Fibroblast of the conjunctiva (primary cell): ENCODE measurements at regions not wholly inside any gene's neighbourhood (a gene's known extent, or its start where the extent isn't known, plus 50 kb on each side); places are given as distances from the start of the nearest gene placed in this dataset.

Experiments used
- DNase-seq: peaks from one replicate; pipeline ENCODE4 v3.0.0-alpha.2; 2010; ENCODE audit warnings: low read depth

- no peak for DNase-seq
Observed at GRCh38 chr6:120083186-120083585, 733.6 kb upstream of the MAN1A1 start.

DNA sequence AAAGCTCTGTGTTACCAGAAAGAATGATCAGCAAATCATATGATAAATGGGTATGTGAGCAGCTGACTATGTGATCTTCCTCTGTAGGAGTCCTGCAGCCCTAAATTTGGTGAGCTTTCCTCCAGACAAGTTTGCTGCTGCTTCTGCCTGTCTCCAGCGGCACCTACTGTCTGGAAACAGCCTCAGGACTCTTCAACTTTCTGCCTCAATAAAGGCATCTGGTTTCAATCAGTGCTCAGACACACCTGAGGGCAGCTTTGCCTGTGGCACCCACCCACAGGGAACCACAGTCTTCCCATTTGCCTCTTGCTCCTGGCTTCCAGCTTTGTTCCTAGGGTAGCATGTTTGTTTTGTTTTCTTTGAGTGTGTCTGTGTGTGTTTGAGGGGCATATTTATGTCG lies 727.9 kb upstream of the MAN1A1 start:
- DNase-seq, result peak; percentile 2

DNA sequence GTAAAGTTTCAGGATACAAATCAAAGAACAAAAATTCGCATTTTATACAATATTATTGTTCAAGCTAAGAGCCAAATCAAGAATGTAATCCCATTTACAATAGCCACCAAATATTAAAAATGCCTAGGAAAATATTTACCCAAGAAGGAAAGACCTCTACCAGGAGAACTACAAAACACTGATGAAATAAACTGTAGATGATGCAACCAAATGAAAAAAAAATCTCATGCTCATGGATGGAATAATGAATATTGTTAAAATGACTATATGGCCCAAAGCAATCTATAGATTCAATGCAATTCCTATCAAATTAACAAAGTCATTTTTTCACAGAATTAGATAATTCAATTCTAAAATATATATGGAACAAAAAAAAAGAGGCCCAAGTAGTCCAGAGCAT lies 708.8 kb upstream of the MAN1A1 start:
- no peak for DNase-seq

DNA sequence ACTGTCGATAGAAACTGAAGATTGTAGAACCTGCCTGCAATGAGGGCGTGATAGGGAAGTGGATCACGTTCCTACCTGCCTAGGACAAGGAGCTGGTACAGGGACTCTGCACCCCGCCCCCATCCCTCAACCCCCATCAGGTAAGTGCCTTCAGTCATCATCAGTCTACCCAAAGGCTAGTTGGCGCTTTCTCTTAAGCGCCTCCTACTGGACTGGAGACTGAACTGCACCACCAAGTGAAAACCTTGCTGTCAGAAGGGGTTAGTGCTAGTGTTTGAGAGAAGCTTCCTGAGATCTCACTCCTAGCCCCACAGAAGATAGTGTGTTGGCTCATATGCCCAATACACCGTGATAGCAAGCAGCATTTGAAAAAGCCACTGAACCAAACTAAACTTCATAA lies 706.5 kb upstream of the MAN1A1 start:
- no peak for DNase-seq

GRCh38 chr6:120055071-120055470 lies 705.5 kb upstream of the MAN1A1 start:
- no peak for DNase-seq

GRCh38 chr6:120039664-120040063 lies 690.1 kb upstream of the MAN1A1 start:
- no peak for DNase-seq

GRCh38 chr6:120031837-120032236 lies 682.3 kb upstream of the MAN1A1 start:
- no peak for DNase-seq

GRCh38 chr6:120026791-120027190 lies 677.2 kb upstream of the MAN1A1 start:
- DNase-seq, result no peak

DNA sequence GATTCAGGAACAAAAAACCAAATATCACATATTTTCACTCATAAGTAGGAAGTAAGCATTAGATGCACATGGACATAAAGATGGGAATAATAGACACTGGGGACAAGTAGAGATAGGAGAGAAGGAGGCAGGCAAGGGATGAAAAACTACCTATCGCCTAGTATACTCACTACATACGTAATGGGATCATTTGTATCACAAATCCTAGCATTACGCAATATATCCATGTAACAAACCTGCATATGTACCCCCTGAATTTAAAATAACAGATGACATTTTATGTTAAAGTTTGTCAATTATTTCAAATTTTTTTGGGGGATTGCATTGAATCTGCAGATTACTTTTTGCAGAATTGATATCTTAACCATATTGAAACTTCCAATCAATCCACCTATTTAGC lies 660.5 kb upstream of the MAN1A1 start:
- no peak for DNase-seq

DNA sequence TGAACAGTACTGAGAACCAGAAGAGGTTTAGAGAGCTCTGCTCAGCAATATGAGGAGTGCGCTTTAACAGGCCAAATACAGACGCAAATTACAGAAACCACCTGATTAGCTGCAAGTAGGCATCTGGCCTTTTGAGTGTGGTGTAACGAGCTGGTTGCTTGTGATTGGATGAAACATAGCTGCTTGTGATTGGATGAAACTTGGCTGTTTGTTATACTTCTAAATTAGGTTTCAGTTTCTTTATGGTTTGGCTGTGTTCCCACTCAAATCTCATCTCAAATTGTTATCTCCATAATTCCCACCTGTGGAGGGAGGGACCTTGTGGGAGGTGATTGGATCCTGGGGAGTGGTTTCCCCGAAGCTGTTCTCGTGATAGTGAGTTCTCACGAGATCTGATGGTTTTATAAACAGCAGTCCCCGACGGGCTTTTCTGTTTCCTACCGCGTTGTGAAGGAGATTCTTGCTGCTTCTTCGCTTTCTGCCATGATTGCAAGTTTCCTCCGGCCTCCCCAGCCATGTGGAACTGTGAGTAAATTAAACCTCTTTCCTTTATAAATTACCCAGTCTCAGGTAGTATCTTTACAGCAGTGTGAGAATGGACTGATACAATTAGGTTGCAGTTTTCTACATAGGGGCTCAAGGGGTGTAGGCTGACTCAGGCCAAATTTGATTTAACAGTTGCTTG lies 655.9 kb upstream of the MAN1A1 start:
- no peak for DNase-seq

DNA sequence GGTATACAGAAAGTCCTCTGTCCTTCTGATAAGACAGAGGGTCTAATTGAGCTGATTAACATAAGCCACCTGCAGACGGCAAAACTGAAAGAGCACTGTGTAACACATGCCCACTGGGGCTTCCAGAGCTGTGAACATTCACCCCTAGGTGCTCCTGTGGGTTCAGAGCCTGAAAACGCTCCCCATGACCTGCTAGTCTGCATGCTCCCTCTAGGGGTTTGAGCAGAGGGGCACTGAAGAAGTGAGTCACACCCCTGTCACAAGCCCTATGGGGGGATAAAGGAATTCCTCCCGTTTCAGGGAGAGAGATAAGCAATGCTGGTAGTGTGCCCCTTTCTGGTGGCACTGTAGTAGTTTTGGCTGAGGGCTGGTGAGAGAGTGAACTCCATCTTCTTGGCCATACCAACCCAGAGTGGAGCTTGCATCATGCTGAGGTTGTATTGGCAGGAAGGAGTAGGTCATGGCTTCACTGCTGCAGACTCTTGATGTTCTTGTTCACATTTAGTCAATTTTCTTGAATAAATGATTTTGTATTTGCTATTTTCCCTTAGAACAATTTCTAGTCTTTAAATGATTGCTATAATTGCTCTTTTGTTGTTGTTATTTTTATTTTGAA lies 637.5 kb upstream of the MAN1A1 start:
- DNase-seq, result no peak

DNA sequence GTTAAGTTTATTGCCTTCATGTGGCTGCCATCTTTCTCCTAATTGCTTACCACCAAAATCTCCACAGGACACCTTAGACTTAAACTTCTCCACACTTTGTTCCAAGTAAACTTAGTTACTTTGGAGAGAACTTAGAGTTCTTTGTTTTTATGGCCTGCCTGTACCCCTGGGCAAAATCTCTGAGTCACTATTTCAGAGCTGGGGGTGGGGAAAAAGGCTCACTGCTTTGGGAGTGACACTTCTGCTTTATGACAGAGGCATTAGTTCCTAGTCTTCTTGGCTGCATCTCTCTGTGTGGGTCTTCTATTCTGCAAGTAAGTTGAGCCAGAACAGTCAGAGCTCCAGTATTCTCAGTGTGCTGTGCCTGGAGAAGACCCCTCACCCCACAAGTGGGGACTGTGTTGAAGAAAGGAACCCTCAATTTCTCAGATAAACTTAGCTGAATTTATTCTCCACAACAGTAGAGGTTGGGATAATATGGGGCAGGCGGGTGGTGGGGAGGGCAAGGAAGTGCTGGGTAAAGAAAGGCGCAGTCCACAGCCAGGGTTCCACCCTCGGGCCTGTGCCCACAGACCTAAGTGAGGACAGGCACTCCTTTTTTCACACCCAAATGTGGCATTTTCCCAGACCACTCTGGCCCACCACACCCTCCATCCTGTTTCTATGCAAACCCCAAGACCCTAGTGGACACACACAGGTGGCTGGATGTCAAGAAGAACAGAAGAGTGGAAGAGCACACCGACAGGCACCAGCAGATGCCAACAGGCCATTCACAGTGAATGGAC lies 636.6 kb upstream of the MAN1A1 start:
- no peak for DNase-seq

DNA sequence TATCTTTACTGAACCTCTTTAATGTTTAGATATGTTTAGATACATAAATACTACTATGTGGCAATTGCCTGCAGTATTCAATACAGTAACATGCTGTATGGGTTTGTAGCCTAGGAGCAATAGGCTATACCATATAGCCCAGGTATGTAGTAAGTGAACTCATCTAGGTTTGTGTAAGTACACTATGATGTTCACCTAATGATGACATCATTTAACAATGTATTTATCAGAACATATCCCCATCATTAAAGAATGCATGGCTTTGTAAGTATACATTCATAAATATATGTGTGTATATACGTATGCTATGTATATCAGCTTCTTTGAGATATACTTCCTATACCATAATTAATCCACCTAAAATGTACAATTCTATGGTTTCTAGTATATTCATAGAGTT lies 631.2 kb upstream of the MAN1A1 start:
- no peak for DNase-seq

- no peak for DNase-seq
Observed at GRCh38 chr6:119979862-119980261, 630.3 kb upstream of the MAN1A1 start.

- peak; percentile 23 for DNase-seq
Observed at GRCh38 chr6:119978274-119978889, 628.8 kb upstream of the MAN1A1 start.

DNA sequence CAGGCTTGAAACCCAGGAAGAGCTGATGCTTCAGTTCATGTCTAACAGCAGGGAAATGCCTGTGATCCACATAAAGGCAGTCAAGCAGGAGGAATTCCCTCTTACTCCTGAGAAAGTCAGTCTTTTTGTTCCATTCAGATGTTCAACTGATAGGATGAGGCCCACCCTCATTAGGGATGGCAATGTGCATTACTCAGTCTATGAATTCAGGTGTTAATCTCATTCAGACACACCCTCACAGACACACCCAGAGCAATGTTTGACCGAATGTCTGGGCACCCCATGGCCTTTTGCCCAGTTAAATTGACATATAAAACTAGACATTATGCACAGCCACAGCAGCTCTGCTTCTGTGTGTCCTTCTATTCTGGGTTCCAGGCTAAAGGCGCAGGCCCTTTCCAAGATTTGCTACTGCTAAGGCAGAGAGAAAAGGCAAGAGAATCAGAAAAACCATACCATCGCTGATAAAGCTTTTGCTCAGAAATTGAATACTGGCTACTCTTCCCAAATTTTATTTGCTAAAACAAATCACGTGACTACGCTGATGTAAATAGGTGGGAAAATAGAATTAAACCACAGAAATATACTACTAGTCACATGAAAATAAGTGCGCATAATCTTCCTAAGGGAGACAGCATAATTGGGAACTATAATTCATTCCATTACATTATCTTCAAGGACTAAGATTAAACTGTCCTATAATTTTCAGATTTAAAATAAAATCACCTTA lies 625.0 kb upstream of the MAN1A1 start:
- DNase-seq, result no peak

DNA sequence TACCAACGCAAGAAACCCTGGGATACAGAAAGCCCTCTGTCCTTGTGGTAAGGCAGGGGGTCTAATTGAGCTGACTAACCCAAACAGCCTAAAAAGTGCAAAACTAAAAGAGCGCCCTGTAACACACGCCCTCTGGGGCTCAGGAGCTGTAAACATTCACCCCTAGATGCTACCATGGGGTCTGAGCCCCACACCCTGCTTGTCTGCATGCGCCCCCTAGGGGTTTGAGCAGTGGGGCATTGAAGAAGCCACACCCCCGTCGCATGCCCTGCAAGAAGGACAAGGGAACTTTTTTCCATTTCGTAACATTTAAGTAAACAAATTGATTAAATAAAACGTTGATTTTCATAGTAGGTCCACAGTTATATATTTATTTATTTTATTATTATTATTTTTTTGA lies 616.9 kb upstream of the MAN1A1 start:
- DNase-seq, result no peak

- no peak for DNase-seq
Observed at GRCh38 chr6:119965900-119966299, 616.3 kb upstream of the MAN1A1 start.

DNA sequence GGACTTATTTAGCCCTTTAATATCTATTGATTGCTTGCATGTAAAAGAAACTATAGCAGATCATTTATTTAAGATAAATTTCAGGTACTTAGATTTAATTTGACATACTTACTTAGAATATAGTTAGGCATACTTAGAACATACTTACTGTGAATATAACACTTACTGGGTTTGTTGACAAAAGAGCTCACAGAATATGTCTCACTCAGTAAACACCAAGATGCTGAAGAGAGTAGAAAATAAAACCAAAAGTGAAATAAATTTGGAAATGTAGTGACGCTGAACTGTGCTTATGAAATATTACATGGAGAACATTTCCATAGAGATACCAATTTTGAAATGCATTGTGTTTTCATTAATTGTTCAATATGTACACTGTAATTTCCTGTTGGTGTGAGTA lies 615.4 kb upstream of the MAN1A1 start:
- DNase-seq, result no peak

DNA sequence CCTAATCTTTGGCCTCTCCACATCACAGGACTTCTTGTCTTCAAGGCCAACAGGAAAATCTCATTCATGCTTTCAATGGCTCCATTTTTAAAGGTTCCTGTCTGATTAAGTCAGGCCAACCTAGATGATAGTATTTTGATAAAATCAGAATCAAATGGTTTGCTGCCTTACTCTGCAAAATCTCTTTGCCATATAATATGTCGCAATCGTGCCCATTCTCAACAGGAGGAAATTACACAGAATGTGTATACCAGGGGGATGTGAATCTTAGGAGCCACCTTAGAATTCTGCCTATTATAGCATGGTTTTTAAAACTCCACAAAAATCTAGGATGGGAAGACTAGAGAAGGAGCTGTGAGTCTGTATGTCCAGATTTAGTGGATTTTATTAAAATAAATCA lies 612.9 kb upstream of the MAN1A1 start:
- no peak for DNase-seq

GRCh38 chr6:119961450-119961849 lies 611.9 kb upstream of the MAN1A1 start:
- DNase-seq, result no peak

DNA sequence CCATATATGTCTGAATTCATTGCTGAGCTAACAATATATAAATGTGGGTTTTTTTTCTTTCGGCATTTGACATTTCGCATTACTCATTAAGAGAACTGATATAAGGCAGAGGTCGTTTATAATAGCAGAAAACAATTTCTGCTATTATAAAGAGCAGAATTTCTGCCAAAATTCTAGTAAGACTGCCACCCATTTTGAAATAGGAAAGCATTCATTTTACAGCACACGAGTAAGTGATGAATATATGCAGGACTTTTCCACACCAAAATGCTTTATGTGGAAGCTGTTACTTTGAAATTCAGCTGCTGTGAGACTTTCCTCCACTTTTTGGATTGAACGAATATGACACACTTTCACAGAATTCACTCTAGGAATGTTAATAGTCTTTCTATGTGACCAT lies 610.9 kb upstream of the MAN1A1 start:
- DNase-seq, result no peak
